ENCODE measurements at regions not wholly inside any gene's neighbourhood (a gene's known extent, or its start where the extent isn't known, plus 50 kb on each side); places are given as distances from the start of the nearest gene placed in this dataset.

DNA sequence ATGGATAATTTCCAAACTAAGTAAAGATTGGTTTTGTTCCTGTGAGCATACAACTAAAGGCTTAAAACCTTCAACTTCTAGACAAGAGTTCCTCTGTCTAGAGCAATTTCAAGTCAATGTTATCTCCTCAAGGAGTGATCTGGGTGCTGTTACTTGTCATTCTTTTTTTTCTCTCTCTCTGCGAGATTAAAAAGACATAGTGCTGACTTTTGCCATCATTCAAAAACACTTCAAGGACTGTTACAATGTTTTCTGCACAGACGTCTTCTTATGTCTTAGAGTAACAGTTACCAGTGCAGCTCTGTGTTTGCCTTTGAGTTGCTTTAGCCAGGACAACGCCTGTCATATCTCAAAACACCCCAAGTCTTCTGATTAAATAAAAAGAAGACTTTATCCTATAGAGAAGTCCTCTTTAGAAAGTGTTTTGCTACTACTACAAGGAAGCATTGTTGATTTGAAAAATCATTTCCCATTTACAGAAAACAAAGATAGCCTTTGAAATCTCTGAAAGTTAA, 263.5 kb upstream of the FERD3L start:
- TF ChIP-seq, protein P1, sequence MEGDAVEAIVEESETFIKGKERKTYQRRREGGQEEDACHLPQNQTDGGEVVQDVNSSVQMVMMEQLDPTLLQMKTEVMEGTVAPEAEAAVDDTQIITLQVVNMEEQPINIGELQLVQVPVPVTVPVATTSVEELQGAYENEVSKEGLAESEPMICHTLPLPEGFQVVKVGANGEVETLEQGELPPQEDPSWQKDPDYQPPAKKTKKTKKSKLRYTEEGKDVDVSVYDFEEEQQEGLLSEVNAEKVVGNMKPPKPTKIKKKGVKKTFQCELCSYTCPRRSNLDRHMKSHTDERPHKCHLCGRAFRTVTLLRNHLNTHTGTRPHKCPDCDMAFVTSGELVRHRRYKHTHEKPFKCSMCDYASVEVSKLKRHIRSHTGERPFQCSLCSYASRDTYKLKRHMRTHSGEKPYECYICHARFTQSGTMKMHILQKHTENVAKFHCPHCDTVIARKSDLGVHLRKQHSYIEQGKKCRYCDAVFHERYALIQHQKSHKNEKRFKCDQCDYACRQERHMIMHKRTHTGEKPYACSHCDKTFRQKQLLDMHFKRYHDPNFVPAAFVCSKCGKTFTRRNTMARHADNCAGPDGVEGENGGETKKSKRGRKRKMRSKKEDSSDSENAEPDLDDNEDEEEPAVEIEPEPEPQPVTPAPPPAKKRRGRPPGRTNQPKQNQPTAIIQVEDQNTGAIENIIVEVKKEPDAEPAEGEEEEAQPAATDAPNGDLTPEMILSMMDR (IDR thresholded peaks at IDR 0.05): no peak
- no peak for TF ChIP-seq EZH2phosphoT487 (IDR thresholded peaks at IDR 0.05)
- TF ChIP-seq EZH2 (IDR thresholded peaks at IDR 0.05): no peak
